Right lobe of liver (tissue), 4 donors: ENCODE measurements at regions not wholly inside any gene's neighbourhood (a gene's known extent, or its start where the extent isn't known, plus 50 kb on each side); places are given as distances from the start of the nearest gene placed in this dataset.

Source experiments
- POLR2A ChIP-seq: fragments of 450-650 bp; IDR thresholded peaks from one replicate; pipeline ENCODE4 v1.6.1; 2017; ENCODE audit warnings: antibody characterized with exemption, mild to moderate bottlenecking
- TF ChIP-seq, protein P1 (sequence below), 4 donors: fragments of 200-600 bp in 3 of 4; fragments of 450-650 bp in 1 of 4; IDR thresholded peaks; one replicate each; pipeline versions ENCODE4 v1.5.1 to v1.8.0; 2016 to 2022; ENCODE audit warnings: antibody characterized with exemption in 4 of 4, mild to moderate bottlenecking in 2 of 4
- donor health status: DM: no; HTN: no; CAD: no.
- donor health status: DM: no; HTN: no; CAD: no.
- donor health status: DM: no; HTN: yes; CAD: no.

DNA sequence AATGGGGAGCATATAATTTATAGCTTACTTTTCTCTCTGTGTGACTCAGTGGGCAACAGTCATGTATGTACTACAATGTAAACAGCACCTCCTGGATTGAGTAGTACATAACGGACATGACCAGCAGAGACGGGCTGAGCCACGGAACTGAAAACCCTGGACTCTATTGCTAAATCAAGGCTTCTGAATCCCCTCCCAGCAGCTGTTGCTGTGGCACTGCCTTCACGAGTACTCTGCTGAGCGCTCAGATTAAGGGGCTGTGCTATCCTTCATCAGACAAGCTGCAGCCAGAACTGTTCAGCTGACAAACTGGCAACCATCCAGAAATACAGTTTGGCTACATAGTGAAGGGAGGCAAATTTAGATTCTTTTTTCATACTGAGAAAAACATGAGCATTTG, 131.3 kb upstream of the CCDC180 start:
- TF ChIP-seq, protein P1, sequence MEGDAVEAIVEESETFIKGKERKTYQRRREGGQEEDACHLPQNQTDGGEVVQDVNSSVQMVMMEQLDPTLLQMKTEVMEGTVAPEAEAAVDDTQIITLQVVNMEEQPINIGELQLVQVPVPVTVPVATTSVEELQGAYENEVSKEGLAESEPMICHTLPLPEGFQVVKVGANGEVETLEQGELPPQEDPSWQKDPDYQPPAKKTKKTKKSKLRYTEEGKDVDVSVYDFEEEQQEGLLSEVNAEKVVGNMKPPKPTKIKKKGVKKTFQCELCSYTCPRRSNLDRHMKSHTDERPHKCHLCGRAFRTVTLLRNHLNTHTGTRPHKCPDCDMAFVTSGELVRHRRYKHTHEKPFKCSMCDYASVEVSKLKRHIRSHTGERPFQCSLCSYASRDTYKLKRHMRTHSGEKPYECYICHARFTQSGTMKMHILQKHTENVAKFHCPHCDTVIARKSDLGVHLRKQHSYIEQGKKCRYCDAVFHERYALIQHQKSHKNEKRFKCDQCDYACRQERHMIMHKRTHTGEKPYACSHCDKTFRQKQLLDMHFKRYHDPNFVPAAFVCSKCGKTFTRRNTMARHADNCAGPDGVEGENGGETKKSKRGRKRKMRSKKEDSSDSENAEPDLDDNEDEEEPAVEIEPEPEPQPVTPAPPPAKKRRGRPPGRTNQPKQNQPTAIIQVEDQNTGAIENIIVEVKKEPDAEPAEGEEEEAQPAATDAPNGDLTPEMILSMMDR (IDR thresholded peaks at IDR 0.05), result no peak
- no peak for TF ChIP-seq POLR2A
